ENCODE measurements at regions not wholly inside any gene's neighbourhood (a gene's known extent, or its start where the extent isn't known, plus 50 kb on each side); places are given as distances from the start of the nearest gene placed in this dataset.

- Histone ChIP-seq H3K36me3 (ENCODE audit: low read length) (no peaks in the 10 kb centered on the region), H3K4me3 (ENCODE audit: insufficient read depth, low read length, poor library complexity, severe bottlenecking) (no peak overlapping the region), H3K9me2 (replicated peaks; ENCODE audit: insufficient read depth, low read length) (no peaks in the 10 kb centered on the region), H3K9me3 (ENCODE audit: insufficient read depth, low read length) (no peaks in the 10 kb centered on the region), H2AFZ (ENCODE audit: low read depth, low read length, severe bottlenecking) (no peak overlapping the region), H3K79me2 (ENCODE audit: insufficient read depth, low read length) (no peaks in the 10 kb centered on the region), H3K4me2 (ENCODE audit: low read depth, low read length, poor library complexity, severe bottlenecking) (no peak overlapping the region), H3K27me3 (ENCODE audit: low read length) (no peaks in the 10 kb centered on the region), H3K27ac (ENCODE audit: low read depth, low read length) (no peak overlapping the region), H3F3A (ENCODE audit: insufficient read depth) (no peaks in the 10 kb centered on the region), H3K9ac (ENCODE audit: low read length) (no peak overlapping the region), H4K20me1 (ENCODE audit: low read depth, low read length) (no peaks in the 10 kb centered on the region)
- TF ChIP-seq CTCF (IDR thresholded peaks at IDR 0.05; ENCODE audit: insufficient read depth, low read length, poor library complexity, severe bottlenecking) (no peak), EZH2phosphoT487 (conservative IDR thresholded peaks at IDR 0.05; ENCODE audit: low read length) (no peak)
Measured at GRCh38 chr2:104425850-104426595, 427.9 kb upstream of the POU3F3 start.

GRCh38 chr2:104428155-104428554 lies 425.8 kb upstream of the POU3F3 start:
- H3K9ac ChIP-seq (ENCODE audit: low read length) = no peak overlapping the region
- no peak overlapping the region for H3K27ac ChIP-seq (ENCODE audit: low read depth, low read length)
- TF ChIP-seq EZH2phosphoT487 (conservative IDR thresholded peaks at IDR 0.05; ENCODE audit: low read length) (no peak), CTCF (IDR thresholded peaks at IDR 0.05; ENCODE audit: insufficient read depth, low read length, poor library complexity, severe bottlenecking) (no peak)
- H3K27me3 ChIP-seq (ENCODE audit: low read length) = no peaks in the 10 kb centered on the region
- H3F3A ChIP-seq (ENCODE audit: insufficient read depth) = no peaks in the 10 kb centered on the region; the same call in 1 of the 2 replicates
- no peaks in the 10 kb centered on the region for H3K9me3 ChIP-seq (ENCODE audit: insufficient read depth, low read length)
- H3K4me3 ChIP-seq (ENCODE audit: insufficient read depth, low read length, poor library complexity, severe bottlenecking) = no peak overlapping the region
- H3K79me2 ChIP-seq (ENCODE audit: insufficient read depth, low read length) = no peaks in the 10 kb centered on the region
- H4K20me1 ChIP-seq (ENCODE audit: low read depth, low read length) = no peaks in the 10 kb centered on the region
- H3K36me3 ChIP-seq (ENCODE audit: low read length) = no peaks in the 10 kb centered on the region
- H3K9me2 ChIP-seq (replicated peaks; ENCODE audit: insufficient read depth, low read length) = no peaks in the 10 kb centered on the region
- H3K4me2 ChIP-seq (ENCODE audit: low read depth, low read length, poor library complexity, severe bottlenecking) = no peak overlapping the region
- no peak overlapping the region for H2AFZ ChIP-seq (ENCODE audit: low read depth, low read length, severe bottlenecking)

GRCh38 chr2:104429639-104430358 lies 424.1 kb upstream of the POU3F3 start:
- no peaks in the 10 kb centered on the region for H3K27me3 ChIP-seq (ENCODE audit: low read length)
- H4K20me1 ChIP-seq (ENCODE audit: low read depth, low read length) = no peaks in the 10 kb centered on the region
- no peaks in the 10 kb centered on the region for H3K9me2 ChIP-seq (replicated peaks; ENCODE audit: insufficient read depth, low read length)
- H3K79me2 ChIP-seq (ENCODE audit: insufficient read depth, low read length) = peaks cover 5% of the 10 kb centered on the region
- H3K27ac ChIP-seq (ENCODE audit: low read depth, low read length) = no peak overlapping the region
- peaks cover 9% of the 10 kb centered on the region for H3F3A ChIP-seq (ENCODE audit: insufficient read depth)
- no peak overlapping the region for H3K9ac ChIP-seq (ENCODE audit: low read length)
- H3K9me3 ChIP-seq (ENCODE audit: insufficient read depth, low read length) = no peaks in the 10 kb centered on the region
- TF ChIP-seq EZH2phosphoT487 (conservative IDR thresholded peaks at IDR 0.05; ENCODE audit: low read length) = no peak
- no peak for TF ChIP-seq CTCF (IDR thresholded peaks at IDR 0.05; ENCODE audit: insufficient read depth, low read length, poor library complexity, severe bottlenecking)
- no peak overlapping the region for H2AFZ ChIP-seq (ENCODE audit: low read depth, low read length, severe bottlenecking)
- H3K4me2 ChIP-seq (ENCODE audit: low read depth, low read length, poor library complexity, severe bottlenecking) = no peak overlapping the region
- no peak overlapping the region for H3K4me3 ChIP-seq (ENCODE audit: insufficient read depth, low read length, poor library complexity, severe bottlenecking)
- no peaks in the 10 kb centered on the region for H3K36me3 ChIP-seq (ENCODE audit: low read length)
